NCI-H1930 (cell line): ENCODE measurements at regions not wholly inside any gene's neighbourhood (a gene's known extent, or its start where the extent isn't known, plus 50 kb on each side); places are given as distances from the start of the nearest gene placed in this dataset.

Experiments
- DNase-seq, 2 experiments: peaks; one replicate each; lab custom pipeline; 2025; lab: John Stamatoyannopoulos, UW

- no peak for DNase-seq
Measured at GRCh38 chr5:161115941-161116340, 263.9 kb upstream of the ATP10B start.

- DNase-seq: no peak
Measured at GRCh38 chr5:161112371-161112770, 260.4 kb upstream of the ATP10B start.

- no peak for DNase-seq
Measured at GRCh38 chr5:161105525-161105924, 253.5 kb upstream of the ATP10B start.

- no peak for DNase-seq
Measured at GRCh38 chr5:161098516-161098915, 246.5 kb upstream of the ATP10B start.

- DNase-seq: no peak
Measured at GRCh38 chr5:161096581-161096980, 244.6 kb upstream of the ATP10B start.

- DNase-seq: no peak
Measured at GRCh38 chr5:161095953-161096352, 243.9 kb upstream of the ATP10B start.

- DNase-seq: no peak
Measured at GRCh38 chr5:161094411-161094810, 242.4 kb upstream of the ATP10B start.

GRCh38 chr5:161093100-161093499 is 241.1 kb upstream of the ATP10B start:
- DNase-seq: no peak

GRCh38 chr5:161089569-161089968 is 237.6 kb upstream of the ATP10B start:
- DNase-seq: no peak

- no peak for DNase-seq
Measured at GRCh38 chr5:161086461-161086860, 234.4 kb upstream of the ATP10B start.

- DNase-seq: no peak
Measured at GRCh38 chr5:161085056-161085455, 233.0 kb upstream of the ATP10B start.

GRCh38 chr5:161084115-161084514 is 232.1 kb upstream of the ATP10B start:
- DNase-seq: no peak

- no peak for DNase-seq
Measured at GRCh38 chr5:161078793-161079192, 226.8 kb upstream of the ATP10B start.

GRCh38 chr5:161077936-161078545 is 226.0 kb upstream of the ATP10B start:
- no peak for DNase-seq

GRCh38 chr5:161077496-161077895 is 225.5 kb upstream of the ATP10B start:
- DNase-seq: no peak

- no peak for DNase-seq
Measured at GRCh38 chr5:161064781-161065180, 212.8 kb upstream of the ATP10B start.

- DNase-seq: no peak
Measured at GRCh38 chr5:161064297-161064696, 212.3 kb upstream of the ATP10B start.

GRCh38 chr5:161058781-161059180 is 206.8 kb upstream of the ATP10B start:
- no peak for DNase-seq

GRCh38 chr5:161051920-161052500 is 200.0 kb upstream of the ATP10B start:
- no peak for DNase-seq

- no peak for DNase-seq
Measured at GRCh38 chr5:161047024-161047423, 195.0 kb upstream of the ATP10B start.

- no peak for DNase-seq
Measured at GRCh38 chr5:161042862-161043261, 190.9 kb upstream of the ATP10B start.

GRCh38 chr5:161042443-161042842 is 190.4 kb upstream of the ATP10B start:
- no peak for DNase-seq

- no peak for DNase-seq
Measured at GRCh38 chr5:161040818-161041217, 188.8 kb upstream of the ATP10B start.

GRCh38 chr5:161036296-161036695 is 184.3 kb upstream of the ATP10B start:
- no peak for DNase-seq
